IMR-90 (cell line): ENCODE measurements at regions not wholly inside any gene's neighbourhood (a gene's known extent, or its start where the extent isn't known, plus 50 kb on each side); places are given as distances from the start of the nearest gene placed in this dataset.

Experiments
- ATAC-seq: fragments of 200-7000 bp; cut with Tn5 transposase; 2 replicates; pipeline ENCODE4 v1.9.1; 2020; ENCODE audit warnings: low read depth, mild to moderate bottlenecking, moderate library complexity
- BruUV-seq: library from RNA; stranded (reverse); fragments of 400-500 nt; replicated peaks from 2 replicates; lab custom pipeline; 2021; lab: Mats Ljungman, UMichigan
- CTCF ChIA-PET: fragments of 300-600 bp; formaldehyde crosslinking; extraction: SDS; loops from one replicate; lab custom pipeline; 2021; ENCODE audit warnings: antibody characterized with exemption; lab: Yijun Ruan, JAX
- POLR2A ChIA-PET: fragments of 300-600 bp; sonication (Branson Sonifier 250); formaldehyde crosslinking; loops from one replicate; lab custom pipeline; 2022; ENCODE audit warnings: antibody characterized with exemption; ENCODE audit not compliant: unreplicated experiment; lab: Charles Lee
- DNase-seq: peaks from one replicate; pipeline ENCODE4 v3.0.0; 2013
- H2AFZ ChIP-seq: replicated peaks from 2 replicates; pipeline ENCODE3; 2013; ENCODE audit warnings: low read length, mild to moderate bottlenecking; ENCODE audit not compliant: poor library complexity
- H2AK5ac ChIP-seq: 2 replicates; pipeline ENCODE4 v1.6.1; 2013; ENCODE audit warnings: low read depth, low read length, inconsistent platforms
- H2AK9ac ChIP-seq: replicated peaks from 2 replicates; pipeline ENCODE3; 2013; ENCODE audit warnings: mild to moderate bottlenecking, low read depth, low read length, moderate library complexity; ENCODE audit not compliant: poor library complexity
- H2BK120ac ChIP-seq: 2 replicates; pipeline ENCODE4 v1.6.1; 2013; ENCODE audit warnings: low read depth, low read length, inconsistent platforms
- H2BK15ac ChIP-seq: 3 replicates; pipeline ENCODE4 v1.6.1; 2013; ENCODE audit warnings: low read depth, low read length, inconsistent platforms
- H2BK20ac ChIP-seq: 2 replicates; pipeline ENCODE4 v1.6.1; 2013; ENCODE audit warnings: low read depth, mild to moderate bottlenecking, inconsistent platforms, low read length, moderate library complexity
- H2BK5ac ChIP-seq: 2 replicates; pipeline ENCODE4 v1.6.1; 2013; ENCODE audit warnings: mild to moderate bottlenecking, low read depth, low read length, inconsistent platforms; ENCODE audit not compliant: poor library complexity, severe bottlenecking
- H3K14ac ChIP-seq: replicated peaks from 2 replicates; pipeline ENCODE4 v1.6.1; 2013; ENCODE audit warnings: low read depth, low read length, inconsistent platforms
- H3K18ac ChIP-seq: 2 replicates; pipeline ENCODE4 v1.6.1; 2013; ENCODE audit warnings: low read depth, low read length, control low read depth
- H3K23ac ChIP-seq: 2 replicates; pipeline ENCODE4 v1.6.1; 2013; ENCODE audit warnings: low read depth, low read length, inconsistent platforms
- H3K27ac ChIP-seq: 2 replicates; pipeline ENCODE4 v1.5.1; 2013; ENCODE audit warnings: mild to moderate bottlenecking, control low read depth, low read length; ENCODE audit not compliant: insufficient read depth
- H3K27me3 ChIP-seq: 2 replicates; pipeline ENCODE4 v1.6.1; 2013; ENCODE audit warnings: low read length; ENCODE audit not compliant: control insufficient read depth, insufficient read depth
- H3K36me3 ChIP-seq: 2 replicates; pipeline ENCODE4 v1.6.1; 2013; ENCODE audit warnings: low read length, mixed read lengths; ENCODE audit not compliant: control insufficient read depth, insufficient read depth
- H3K4ac ChIP-seq: 2 replicates; pipeline ENCODE4 v1.6.1; 2013; ENCODE audit warnings: low read depth, low read length, inconsistent platforms
- H3K4me1 ChIP-seq: 2 replicates; pipeline ENCODE4 v1.6.1; 2013; ENCODE audit warnings: low read length, mixed read lengths; ENCODE audit not compliant: control insufficient read depth, insufficient read depth
- H3K4me2 ChIP-seq: 2 replicates; pipeline ENCODE4 v1.6.1; 2013; ENCODE audit warnings: low read depth, mild to moderate bottlenecking, control low read depth, low read length, moderate library complexity
- H3K4me3 ChIP-seq: 2 replicates; pipeline ENCODE4 v1.5.1; 2013; ENCODE audit warnings: low read depth, mild to moderate bottlenecking, control low read depth, low read length, moderate library complexity; ENCODE audit not compliant: insufficient read depth
- H3K56ac ChIP-seq: 2 replicates; pipeline ENCODE4 v1.6.1; 2013; ENCODE audit warnings: low read length, inconsistent platforms; ENCODE audit not compliant: insufficient read depth; ENCODE audit errors: extremely low read depth
- H3K79me1 ChIP-seq, 2 experiments: 2 replicates each; pipeline ENCODE4 v1.6.1; 2013; ENCODE audit warnings: low read length in 2 of 2, inconsistent platforms in 1 of 2, low read depth in 1 of 2
- H3K9ac ChIP-seq: 2 replicates; pipeline ENCODE4 v1.6.1; 2013; ENCODE audit warnings: low read depth, low read length, control low read depth
- H3K9me1 ChIP-seq: 2 replicates; pipeline ENCODE4 v1.6.1; 2013; ENCODE audit warnings: low read length, inconsistent platforms; ENCODE audit not compliant: insufficient read depth
- H3K9me3 ChIP-seq: 2 replicates; pipeline ENCODE4 v1.6.1; 2013; ENCODE audit warnings: low read length; ENCODE audit not compliant: control insufficient read depth, insufficient read depth
- H4K20me1 ChIP-seq: 2 replicates; pipeline ENCODE4 v1.6.1; 2013; ENCODE audit warnings: low read length, inconsistent platforms; ENCODE audit not compliant: insufficient read depth
- H4K5ac ChIP-seq: 2 replicates; pipeline ENCODE4 v1.6.1; 2013; ENCODE audit warnings: mild to moderate bottlenecking, low read depth, low read length, control low read depth
- H4K8ac ChIP-seq, 2 experiments: 2 replicates each; pipeline ENCODE4 v1.6.1; 2013; ENCODE audit warnings: low read depth in 2 of 2, low read length in 2 of 2, control low read depth in 1 of 2, inconsistent platforms in 1 of 2
- H4K91ac ChIP-seq: 2 replicates; pipeline ENCODE4 v1.6.1; 2013; ENCODE audit warnings: low read depth, low read length, inconsistent platforms; ENCODE audit not compliant: insufficient read depth
- CHD1 ChIP-seq: IDR thresholded peaks from 2 replicates; pipeline ENCODE4 v1.6.1; 2012; ENCODE audit warnings: low read depth, low read length, improper control_type of control experiment
- RAD21 ChIP-seq: IDR thresholded peaks from 2 replicates; pipeline ENCODE4 v1.6.1; 2012; ENCODE audit warnings: low read length, improper control_type of control experiment
- RFX5 ChIP-seq: IDR thresholded peaks from 2 replicates; pipeline ENCODE4 v1.8.0; 2012; ENCODE audit warnings: low read depth, mild to moderate bottlenecking, low read length, moderate library complexity
- WGBS, 2 experiments: methylation state at CpG; one replicate each; pipeline versions ENCODE4 v1.1.5 to v1.1.7; 2013; ENCODE audit warnings: missing lambda C conversion rate in 2 of 2; ENCODE audit not compliant: insufficient read length in 1 of 2; ENCODE audit errors: extremely low coverage in 2 of 2; 5-methylcytosine and 5-hydroxymethylcytosine counted together
- dilution Hi-C: fragments of 300-500 bp; cut with HindIII; formaldehyde crosslinking; loops from one replicate; pipeline ENCODE4 v1.14.3; 2018; ENCODE audit warnings: low sequenced_read_pairs; ENCODE audit not compliant: unreplicated experiment
- in situ Hi-C: fragments of 300-500 bp; cut with MboI; formaldehyde crosslinking; loops from 3 replicates; pipeline ENCODE4 v1.14.3; 2019; ENCODE audit warnings: low sequenced_read_pairs, inconsistent platforms, mixed read lengths
- intact Hi-C: fragments of 100-400 bp; cut with micrococcal nuclease; formaldehyde crosslinking; loops from 2 replicates; pipeline ENCODE4 v1.10.0; 2022

DNA sequence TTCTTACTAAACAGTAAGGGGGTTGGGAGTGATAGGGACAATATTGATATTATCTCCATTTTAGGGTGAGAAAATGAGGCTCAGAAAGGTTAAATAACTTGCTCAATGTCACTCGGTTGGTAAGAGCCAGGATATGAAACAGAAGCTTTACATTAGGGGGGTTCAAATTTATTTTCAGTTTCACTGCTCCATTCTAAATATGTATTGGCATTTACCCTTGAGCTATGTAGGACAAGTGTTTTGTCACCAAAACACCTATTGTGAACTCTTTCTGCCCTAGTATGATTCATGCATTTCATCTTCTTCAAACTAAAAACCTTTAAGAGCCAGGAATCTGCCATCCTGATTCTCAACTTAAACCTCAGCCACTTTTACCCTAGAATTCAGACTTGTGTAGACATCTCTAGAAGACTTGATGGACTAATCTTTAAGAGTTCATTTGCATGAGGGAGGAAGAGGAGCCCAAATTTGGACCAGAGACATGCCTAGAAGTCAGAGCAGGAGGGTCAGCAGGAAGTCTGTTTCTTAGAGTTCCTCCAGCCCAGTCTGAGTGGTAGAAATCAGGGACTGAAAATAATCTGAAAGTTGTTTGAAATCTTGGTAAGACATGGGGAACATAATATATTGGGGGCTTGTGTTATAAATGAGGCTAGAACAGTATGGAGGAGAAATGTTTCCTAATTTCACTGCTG is 129.4 kb upstream of the ATP5MC3 start:
- H3K14ac ChIP-seq: no peak overlapping the region
- H3K27ac ChIP-seq: no peak overlapping the region
- no peak overlapping the region for H3K4ac ChIP-seq
- H4K5ac ChIP-seq: no peak overlapping the region
- ChIA-PET POLR2A (no interaction called here), CTCF (interaction anchor here (1.3 kb wide), 1 partner anchor 11 kb away, joined by 3 read pairs; no protein-coding TSS in a partner anchor)
- no peak overlapping the region for H3K56ac ChIP-seq
- H3K79me1 ChIP-seq: no peaks in the 10 kb centered on the region
- no peak overlapping the region for H3K9ac ChIP-seq
- H3K4me1 ChIP-seq: no peaks in the 10 kb centered on the region
- no peak overlapping the region for H2BK20ac ChIP-seq
- H4K91ac ChIP-seq: no peak overlapping the region
- H3K18ac ChIP-seq: no peak overlapping the region
- H3K9me1 ChIP-seq: no peaks in the 10 kb centered on the region
- H3K4me2 ChIP-seq: no peak overlapping the region
- H2AK9ac ChIP-seq: no peak overlapping the region
- no peak overlapping the region for H2BK15ac ChIP-seq
- no peak overlapping the region for H4K8ac ChIP-seq
- no peaks in the 10 kb centered on the region for H4K20me1 ChIP-seq
- H2AK5ac ChIP-seq: no peak overlapping the region
- no TSS peak for BruUV-seq
- H3K27me3 ChIP-seq: peaks cover 4% of the 10 kb centered on the region
- H2BK120ac ChIP-seq: no peak overlapping the region
- H3K23ac ChIP-seq: no peak overlapping the region
- no peaks in the 10 kb centered on the region for H3K36me3 ChIP-seq
- H2AFZ ChIP-seq: no peak overlapping the region
- no peak overlapping the region for H3K4me3 ChIP-seq
- ATAC-seq (no peak), DNase-seq (no peak)
- no CpG with 5 or more reads among the region's 1 CpG for WGBS, 2 experiments
- in situ Hi-C loops (no loop called here), intact Hi-C loops (loop anchor here (2.0 kb wide), 1 partner anchor 786 kb away; no protein-coding TSS in a partner anchor), dilution Hi-C loops (no loop called here)
- H2BK5ac ChIP-seq: no peak overlapping the region
- H3K9me3 ChIP-seq: no peaks in the 10 kb centered on the region
- no peak for TF ChIP-seq RFX5
- TF ChIP-seq RAD21: no peak
- no peak for TF ChIP-seq CHD1
